H9 (cell line): ENCODE measurements at regions not wholly inside any gene's neighbourhood (a gene's known extent, or its start where the extent isn't known, plus 50 kb on each side); places are given as distances from the start of the nearest gene placed in this dataset.

ENCODE experiments used
- DNase-seq: peaks from one replicate; pipeline ENCODE4 v3.0.0-alpha.2; 2017
- H2AFZ ChIP-seq: one replicate; pipeline ENCODE4 v1.6.1; 2013; ENCODE audit warnings: mild to moderate bottlenecking, low read length, control low read depth, moderate library complexity
- H2AK5ac ChIP-seq: 2 replicates; pipeline ENCODE4 v1.6.1; 2013; ENCODE audit warnings: low read length, control low read depth, mixed read lengths; ENCODE audit not compliant: insufficient read length
- H2BK120ac ChIP-seq: one replicate; pipeline ENCODE4 v1.6.1; 2013; ENCODE audit warnings: low read depth, mild to moderate bottlenecking, low read length, control low read depth, inconsistent platforms; ENCODE audit not compliant: poor library complexity, severe bottlenecking
- H2BK12ac ChIP-seq: 2 replicates; pipeline ENCODE4 v1.6.1; 2013; ENCODE audit warnings: low read length, control low read depth, mixed read lengths, low read depth; ENCODE audit not compliant: insufficient read length
- H2BK15ac ChIP-seq: 2 replicates; pipeline ENCODE4 v1.6.1; 2013; ENCODE audit warnings: low read depth, low read length, control low read depth
- H2BK20ac ChIP-seq: one replicate; pipeline ENCODE4 v1.6.1; 2013; ENCODE audit warnings: low read depth, mild to moderate bottlenecking, low read length, control low read depth, inconsistent platforms; ENCODE audit not compliant: poor library complexity, severe bottlenecking
- H2BK5ac ChIP-seq: 2 replicates; pipeline ENCODE4 v1.6.1; 2013; ENCODE audit warnings: low read length, control low read depth, mixed read lengths; ENCODE audit not compliant: insufficient read length
- H3K14ac ChIP-seq: 2 replicates; pipeline ENCODE4 v1.6.1; 2013; ENCODE audit warnings: low read length, control low read depth; ENCODE audit not compliant: insufficient read depth
- H3K18ac ChIP-seq: 2 replicates; pipeline ENCODE4 v1.6.1; 2013; ENCODE audit warnings: low read depth, mild to moderate bottlenecking, mixed read lengths, low read length, control low read depth; ENCODE audit not compliant: insufficient read length
- H3K23ac ChIP-seq: 2 replicates; pipeline ENCODE4 v1.6.1; 2013; ENCODE audit warnings: low read length, control low read depth, mixed read lengths, low read depth; ENCODE audit not compliant: insufficient read length
- H3K23me2 ChIP-seq: 2 replicates; pipeline ENCODE4 v1.6.1; 2013; ENCODE audit warnings: low read depth, mild to moderate bottlenecking, mixed read lengths, low read length, control low read depth; ENCODE audit not compliant: insufficient read length, poor library complexity, severe bottlenecking
- H3K27ac ChIP-seq: 2 replicates; pipeline ENCODE4 v1.5.1; 2013; ENCODE audit warnings: low read length, control low read depth, mixed read lengths, low read depth; ENCODE audit not compliant: insufficient read length
- H3K27me3 ChIP-seq: 2 replicates; pipeline ENCODE4 v1.6.1; 2013; ENCODE audit warnings: low read length, control low read depth, inconsistent platforms; ENCODE audit not compliant: insufficient read depth
- H3K4ac ChIP-seq: 2 replicates; pipeline ENCODE4 v1.6.1; 2013; ENCODE audit warnings: low read depth, mild to moderate bottlenecking, control low read depth, inconsistent platforms, low read length, moderate library complexity
- H3K4me1 ChIP-seq: 2 replicates; pipeline ENCODE4 v1.6.1; 2013; ENCODE audit warnings: low read length, control low read depth, inconsistent platforms; ENCODE audit not compliant: insufficient read depth
- H3K4me2 ChIP-seq: 2 replicates; pipeline ENCODE4 v1.6.1; 2013; ENCODE audit warnings: low read length, control low read depth, mixed read lengths; ENCODE audit not compliant: insufficient read length, insufficient read depth
- H3K56ac ChIP-seq: 2 replicates; pipeline ENCODE4 v1.6.1; 2013; ENCODE audit warnings: low read depth, mild to moderate bottlenecking, mixed read lengths, low read length, control low read depth; ENCODE audit not compliant: insufficient read length
- H3K79me1 ChIP-seq: 2 replicates; pipeline ENCODE4 v1.6.1; 2013; ENCODE audit warnings: low read depth, mild to moderate bottlenecking, moderate library complexity, low read length, control low read depth, inconsistent platforms; ENCODE audit not compliant: insufficient read depth, poor library complexity, severe bottlenecking
- H3K79me2 ChIP-seq: 2 replicates; pipeline ENCODE4 v1.6.1; 2013; ENCODE audit warnings: low read length, control low read depth, inconsistent platforms; ENCODE audit not compliant: insufficient read depth
- H3K9ac ChIP-seq: 2 replicates; pipeline ENCODE4 v1.6.1; 2013; ENCODE audit warnings: low read length, control low read depth, mixed read lengths; ENCODE audit not compliant: insufficient read length; ENCODE audit errors: extremely low read depth
- H3K9me3 ChIP-seq: one replicate; pipeline ENCODE4 v1.6.1; 2013; ENCODE audit warnings: low read depth, low read length, inconsistent platforms; ENCODE audit not compliant: control insufficient read depth
- H3T11ph ChIP-seq: one replicate; pipeline ENCODE4 v1.6.1; 2013; ENCODE audit warnings: mild to moderate bottlenecking, low read length, control low read depth, inconsistent platforms
- H4K20me1 ChIP-seq: one replicate; pipeline ENCODE4 v1.6.1; 2013; ENCODE audit not compliant: control insufficient read depth, insufficient read length, insufficient read depth
- H4K5ac ChIP-seq: 2 replicates; pipeline ENCODE4 v1.6.1; 2013; ENCODE audit warnings: low read depth, mild to moderate bottlenecking, mixed read lengths, low read length, control low read depth; ENCODE audit not compliant: insufficient read length
- H4K8ac ChIP-seq: replicated peaks from 2 replicates; pipeline ENCODE4 v1.6.1; 2013; ENCODE audit warnings: low read length, control low read depth, mixed read lengths, low read depth; ENCODE audit not compliant: insufficient read length
- H4K91ac ChIP-seq: 2 replicates; pipeline ENCODE4 v1.6.1; 2013; ENCODE audit warnings: low read depth, mild to moderate bottlenecking, moderate library complexity, mixed read lengths, low read length, control low read depth; ENCODE audit not compliant: insufficient read length
- H3K27ac Mint-ChIP-seq, 3 experiments: 2 replicates in 2 of 3; 3 replicates in 1 of 3; pipeline ENCODE4 v1.8.0; 2020 to 2021; ENCODE audit warnings: mixed read lengths in 3 of 3, mild to moderate bottlenecking in 1 of 3, moderate library complexity in 1 of 3
- H3K27me3 Mint-ChIP-seq: 2 replicates; pipeline ENCODE4 v1.8.0; 2021; ENCODE audit warnings: low read depth, mild to moderate bottlenecking, moderate library complexity, mixed read lengths
- H3K36me3 Mint-ChIP-seq, 3 experiments: 2 replicates in 2 of 3; 3 replicates in 1 of 3; pipeline ENCODE4 v1.8.0; 2020 to 2021; ENCODE audit warnings: low read depth in 3 of 3, mixed read lengths in 3 of 3; ENCODE audit not compliant: insufficient read depth in 1 of 3
- H3K4me1 Mint-ChIP-seq, 2 experiments: 2 replicates each; pipeline ENCODE4 v1.8.0; 2020; ENCODE audit warnings: mixed read lengths in 2 of 2
- H3K4me3 Mint-ChIP-seq, 2 experiments: 2 replicates in 1 of 2; 3 replicates in 1 of 2; pipeline ENCODE4 v1.8.0; 2020 to 2021; ENCODE audit warnings: mild to moderate bottlenecking in 2 of 2, mixed read lengths in 2 of 2, moderate library complexity in 1 of 2
- H3K9me3 Mint-ChIP-seq, 2 experiments: 2 replicates in 1 of 2; 3 replicates in 1 of 2; pipeline ENCODE4 v1.8.0; 2020; ENCODE audit warnings: mild to moderate bottlenecking in 2 of 2, mixed read lengths in 2 of 2, moderate library complexity in 1 of 2
- CTCF ChIP-seq: fragments of 200-600 bp; sonication (generic); conservative IDR thresholded peaks from 3 replicates; pipeline ENCODE4 v1.8.0; 2021; ENCODE audit warnings: antibody characterized with exemption, mild to moderate bottlenecking
- WGBS: extraction: QIAGEN DNeasy Blood & Tissue Kit; methylation state at CpG from one replicate; pipeline ENCODE4 v1.1.7; 2013; ENCODE audit warnings: missing lambda C conversion rate, low lambda C conversion rate, mixed read lengths; ENCODE audit not compliant: insufficient read length; ENCODE audit errors: extremely low coverage; 5-methylcytosine and 5-hydroxymethylcytosine counted together

GRCh38 chr13:111040830-111041229 lies 74.3 kb upstream of the ARHGEF7 start:
- Mint-ChIP-seq H3K36me3 (peaks cover 9 to 16% (median 11%) of the 10 kb centered on the region in 3 experiments), H3K4me1 (peaks cover 5% of the 10 kb centered on the region in 2 experiments), H3K27me3 (peaks cover 8% of the 10 kb centered on the region), H3K9me3 (peaks cover 25 to 26% of the 10 kb centered on the region in 2 experiments), H3K27ac (no peak overlapping the region), H3K4me3 (no peak overlapping the region)
- no peak overlapping the region for H4K91ac ChIP-seq
- no peaks in the 10 kb centered on the region for H4K20me1 ChIP-seq
- H4K5ac ChIP-seq = no peak overlapping the region
- H3K4me2 ChIP-seq = no peak overlapping the region
- no peak overlapping the region for H3K9ac ChIP-seq
- no peak overlapping the region for H3K4ac ChIP-seq
- no peak overlapping the region for H2BK12ac ChIP-seq
- H3T11ph ChIP-seq = no peak overlapping the region
- H3K14ac ChIP-seq = no peak overlapping the region
- H3K79me2 ChIP-seq = no peaks in the 10 kb centered on the region
- H2AK5ac ChIP-seq = no peak overlapping the region
- no peak overlapping the region for H3K23ac ChIP-seq
- H2AFZ ChIP-seq = no peak overlapping the region
- H3K79me1 ChIP-seq = no peaks in the 10 kb centered on the region
- H2BK15ac ChIP-seq = no peak overlapping the region
- H4K8ac ChIP-seq = no peak overlapping the region
- WGBS = no CpG with 5 or more reads among the region's 7 CpGs
- no peak for DNase-seq
- no peak overlapping the region for H3K18ac ChIP-seq
- no peaks in the 10 kb centered on the region for H3K23me2 ChIP-seq
- no peak overlapping the region for H2BK120ac ChIP-seq
- H2BK20ac ChIP-seq = no peak overlapping the region
- no peaks in the 10 kb centered on the region for H3K27me3 ChIP-seq
- no peaks in the 10 kb centered on the region; the same call in 1 of the 2 replicates for H3K4me1 ChIP-seq
- no peak for TF ChIP-seq CTCF
- H3K9me3 ChIP-seq = peaks cover 14% of the 10 kb centered on the region
- H2BK5ac ChIP-seq = no peak overlapping the region
- H3K27ac ChIP-seq = no peak overlapping the region
- no peak overlapping the region for H3K56ac ChIP-seq
